ENCODE measurements at regions not wholly inside any gene's neighbourhood (a gene's known extent, or its start where the extent isn't known, plus 50 kb on each side); places are given as distances from the start of the nearest gene placed in this dataset.

DNA sequence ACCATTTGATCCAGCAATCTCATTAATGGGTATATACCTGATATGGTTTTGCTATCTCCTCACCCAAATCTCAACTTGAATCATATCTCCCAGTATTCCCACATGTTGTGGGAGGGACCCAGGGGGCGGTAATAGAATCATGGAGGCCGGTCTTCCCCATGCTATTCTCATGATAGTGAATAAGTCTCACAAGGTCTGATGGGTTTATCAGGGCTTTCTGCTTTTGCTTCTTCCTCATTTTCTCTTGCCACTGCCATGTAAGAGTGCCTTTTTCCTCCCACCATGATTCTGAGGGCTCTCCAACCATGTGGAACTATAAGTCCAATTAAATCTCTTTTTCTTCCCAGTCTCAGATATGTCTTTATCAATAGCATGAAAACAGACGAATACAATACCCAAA is 74.5 kb upstream of the APC start:
- no peak for DNase-seq

DNA sequence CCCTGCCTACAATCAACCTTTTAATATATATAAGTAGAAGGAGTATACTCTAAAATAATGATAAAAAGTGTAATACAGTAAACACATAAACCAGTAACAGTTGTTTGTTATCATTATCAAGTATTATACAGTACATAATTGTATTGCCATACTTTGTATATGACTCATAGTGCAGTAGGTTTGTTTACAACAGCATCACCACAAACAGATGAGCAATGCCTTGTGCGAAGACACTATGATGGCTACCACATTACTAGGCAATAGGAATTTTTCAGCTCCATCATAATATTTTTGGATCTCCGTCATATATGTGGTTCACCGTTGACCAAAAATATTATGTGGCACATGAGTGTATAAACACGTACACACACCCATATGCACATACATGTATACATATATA is 69.7 kb upstream of the APC start:
- no peak for DNase-seq

DNA sequence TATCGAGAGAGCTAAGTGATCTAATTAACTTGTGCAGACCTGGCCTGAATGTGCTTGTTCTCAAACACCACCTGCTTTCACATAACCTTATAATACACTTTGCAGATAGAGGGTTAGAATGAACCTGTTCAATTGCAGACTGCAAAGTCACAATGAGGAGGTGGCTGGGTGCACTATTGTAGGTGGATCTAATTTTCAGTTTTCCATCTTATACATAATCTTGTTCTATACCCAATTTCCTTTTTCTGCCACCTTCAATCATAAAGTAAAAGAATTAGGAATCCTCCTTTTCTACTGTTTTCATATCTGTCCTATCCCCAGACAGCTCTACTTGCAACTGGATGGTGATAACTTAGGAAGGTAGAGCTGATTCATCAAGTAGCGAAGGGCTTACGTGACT is 68.8 kb upstream of the APC start:
- no peak for DNase-seq

DNA sequence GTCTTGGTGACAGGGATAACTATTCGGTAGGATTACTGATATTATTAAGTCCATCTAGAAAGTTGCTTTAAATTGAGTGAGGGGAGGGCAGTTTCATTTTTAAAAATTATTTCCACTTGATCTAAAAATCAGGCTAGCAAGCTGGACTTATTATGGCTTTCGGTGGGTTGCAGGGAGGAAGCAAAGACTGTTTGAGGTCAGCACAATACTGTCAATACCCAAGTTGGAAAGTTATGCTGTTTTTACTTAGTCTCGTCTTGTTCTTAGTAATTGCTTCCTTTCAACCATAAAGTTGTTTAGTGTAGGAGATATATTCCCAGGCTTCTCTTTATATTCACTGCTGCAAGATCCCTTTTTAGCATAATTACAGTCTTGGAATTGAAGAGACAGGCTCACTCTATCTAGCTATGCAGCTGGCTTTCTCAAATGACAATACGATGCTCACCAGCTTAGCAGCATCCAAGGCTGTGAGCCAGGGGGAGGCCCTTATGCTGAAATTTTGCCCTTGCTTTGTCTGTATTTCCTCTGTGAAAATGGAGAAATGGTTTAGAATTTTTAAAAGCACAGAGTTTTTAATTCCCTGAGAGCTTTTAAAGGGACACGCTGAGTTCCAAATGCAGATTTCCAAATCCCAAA is 68.2 kb upstream of the APC start:
- no peak for DNase-seq

DNA sequence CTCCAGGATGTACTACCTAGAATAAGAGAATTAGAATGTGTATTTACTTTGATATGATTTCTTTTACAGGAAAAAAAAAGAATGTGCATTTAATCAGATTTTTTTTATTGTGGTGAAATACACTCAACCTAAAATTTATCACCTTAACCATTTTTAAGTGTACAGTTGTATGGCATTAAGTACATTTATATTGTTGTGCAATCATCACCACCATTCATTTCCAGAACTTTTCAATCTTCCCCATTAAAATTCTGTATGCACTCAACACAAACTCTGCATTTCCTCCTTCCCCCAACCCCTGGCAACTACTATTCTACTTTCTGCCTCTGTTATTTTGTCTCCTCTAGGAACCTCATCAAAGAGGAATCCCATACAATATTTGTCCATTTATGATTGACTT is 66.0 kb upstream of the APC start:
- no peak for DNase-seq

DNA sequence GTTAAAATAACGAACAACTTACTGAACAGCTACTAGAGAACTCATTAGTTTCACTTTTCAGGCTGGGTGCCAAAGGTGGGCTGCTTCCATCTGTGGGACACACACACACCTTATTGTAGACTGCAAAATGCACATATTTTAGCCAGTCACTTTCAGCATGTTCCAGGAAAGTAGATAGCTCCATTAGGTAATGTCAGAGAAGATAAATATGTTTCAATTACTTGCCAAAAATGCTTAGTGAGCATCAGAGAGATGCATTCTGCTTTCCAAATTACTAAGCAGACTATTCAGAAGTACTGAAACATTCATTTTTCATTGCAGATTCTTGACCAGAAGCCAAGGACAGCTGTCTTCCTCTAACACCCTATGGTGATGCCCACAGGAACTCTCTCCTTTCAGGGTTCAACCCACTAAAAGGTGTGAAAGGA is 56.2 kb upstream of the APC start:
- no peak for DNase-seq

DNA sequence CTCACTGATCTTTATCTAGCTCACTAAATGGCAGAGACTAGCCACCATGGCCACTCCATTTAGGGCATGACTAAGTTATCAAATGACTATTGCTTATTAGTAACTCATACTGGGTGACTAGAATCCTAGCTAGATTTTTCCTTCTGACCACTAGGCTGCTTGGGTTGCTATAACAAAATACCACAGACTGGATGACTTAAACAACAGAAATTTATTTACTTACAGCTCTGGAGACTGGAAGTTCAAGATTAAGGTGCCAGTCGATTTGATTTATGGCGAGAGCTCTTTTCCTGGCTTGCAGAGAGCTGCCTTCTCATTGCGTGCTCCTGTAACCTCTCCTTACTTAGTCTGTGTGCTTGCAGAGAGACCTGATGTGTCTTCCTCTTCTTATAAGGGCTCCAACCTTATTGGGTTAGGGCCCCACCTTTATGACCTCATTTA is 55.0 kb upstream of the APC start:
- DNase-seq: no peak

DNA sequence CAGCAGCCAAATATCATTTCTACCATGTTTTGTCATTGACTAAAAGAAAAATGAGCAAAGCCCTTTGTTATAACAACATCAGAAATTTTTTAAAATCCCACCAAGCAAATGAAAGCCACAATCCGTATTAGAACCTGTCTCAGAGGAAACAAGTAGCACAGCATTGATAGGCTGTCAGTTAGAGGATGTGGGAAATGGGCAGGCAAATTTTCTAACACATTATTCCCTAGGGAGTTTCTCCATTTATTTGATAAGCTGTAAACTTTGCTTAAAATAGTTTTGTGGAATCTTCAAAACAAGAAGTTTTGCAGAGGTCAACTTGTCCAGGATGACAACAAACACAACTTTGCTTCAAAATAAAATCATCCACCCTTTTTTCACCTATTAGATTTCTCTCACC is 53.6 kb upstream of the APC start:
- no peak for DNase-seq

DNA sequence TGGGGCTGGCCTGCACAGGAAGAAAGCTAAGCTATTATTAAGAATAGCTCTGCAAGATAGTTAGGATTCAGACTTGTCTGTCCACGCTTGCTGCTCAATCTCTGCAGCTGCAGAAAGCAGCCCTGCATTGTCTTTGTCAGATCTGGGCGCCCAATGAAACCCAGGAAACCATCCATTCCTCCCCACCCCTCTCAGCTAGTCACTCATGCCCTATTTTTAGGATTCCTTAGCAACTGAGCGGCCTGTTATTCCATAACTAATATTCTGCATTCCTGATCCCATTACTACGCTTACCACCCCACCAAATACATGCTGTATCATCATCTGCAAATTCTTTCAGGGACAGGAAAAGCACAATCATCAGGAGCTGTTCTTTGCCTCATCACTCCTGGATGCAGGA is 52.9 kb upstream of the APC start:
- no peak for DNase-seq

DNA sequence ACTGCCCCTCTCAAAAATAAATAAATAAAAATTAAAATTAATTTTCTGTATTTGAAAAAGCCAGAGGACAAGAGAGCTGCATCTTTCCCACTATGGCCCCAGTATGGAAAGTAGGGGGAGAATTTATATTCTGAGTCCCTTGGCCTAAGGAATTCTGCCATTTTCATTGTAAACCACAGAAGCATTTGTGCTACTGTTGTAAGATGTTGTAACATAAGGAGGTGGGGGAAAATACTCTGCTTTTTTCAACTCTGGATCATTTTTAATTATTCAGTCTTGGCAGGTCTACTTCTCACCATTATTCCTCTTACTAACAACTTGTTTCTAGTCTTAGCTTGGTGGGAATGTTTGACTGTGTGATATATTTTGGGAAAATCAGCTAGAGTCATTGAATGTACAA is 52.3 kb upstream of the APC start:
- no peak for DNase-seq

DNA sequence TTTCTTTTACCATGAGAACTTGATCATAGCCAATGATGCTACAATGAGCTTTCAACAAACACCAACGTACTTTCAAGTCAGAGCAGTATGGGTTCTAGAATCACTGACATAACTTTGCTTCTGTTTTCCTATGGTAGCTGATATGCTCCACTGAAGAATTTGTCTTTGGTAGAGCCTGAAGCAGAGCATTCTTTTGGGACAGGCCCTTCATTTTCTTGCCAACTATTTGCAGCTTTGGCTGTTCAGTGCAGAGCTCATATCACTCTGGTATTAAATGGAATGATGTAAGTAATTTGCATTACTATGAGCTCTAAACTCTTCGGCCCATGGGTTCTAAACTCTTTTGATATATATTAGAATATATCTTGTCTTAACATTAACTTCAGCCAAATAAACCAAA is 51.8 kb upstream of the APC start:
- no peak for DNase-seq

DNA sequence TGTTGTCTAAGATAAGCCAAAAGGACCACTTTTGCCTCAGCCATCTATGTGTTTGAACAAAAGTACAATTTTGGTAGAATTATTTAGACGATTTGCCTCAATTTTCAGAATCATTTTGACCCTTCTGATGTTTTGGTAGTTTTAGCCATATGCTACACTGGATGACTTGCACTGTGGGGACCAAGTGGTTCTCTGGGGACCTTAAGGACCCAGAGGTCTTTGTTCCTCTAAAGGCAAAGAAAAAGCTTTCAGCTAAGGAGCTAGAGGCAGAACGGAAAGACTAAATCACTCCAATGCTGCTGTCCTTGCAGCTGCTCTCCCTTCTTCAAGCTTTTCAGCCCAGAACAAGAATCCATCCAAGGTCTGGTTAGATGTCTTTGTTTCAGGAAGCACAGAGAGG is 51.0 kb upstream of the APC start:
- no peak for DNase-seq

DNA sequence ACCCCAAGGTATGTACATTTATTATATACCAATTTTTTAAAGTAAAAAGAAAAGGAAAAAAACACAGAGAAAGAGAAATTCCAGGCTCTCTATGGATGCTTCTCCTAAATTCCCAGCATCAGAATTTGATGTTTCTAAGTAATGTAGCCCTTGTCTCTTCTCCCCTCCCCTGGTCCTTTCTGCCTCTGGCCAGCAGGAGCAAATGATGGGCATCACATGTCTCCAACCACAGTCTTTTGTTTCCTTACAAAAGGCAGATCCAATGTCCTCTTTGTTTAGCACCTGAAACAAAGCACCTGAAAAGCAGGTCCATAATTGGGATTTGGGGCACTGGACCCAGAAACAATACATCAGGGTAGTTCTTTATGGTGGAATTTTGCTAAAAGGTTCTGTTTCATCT is 50.4 kb upstream of the APC start:
- no peak for DNase-seq

Measured in hematopoietic multipotent progenitor cell treated with erythropoietin and hydrocortisone succinate and interleukin-3 and kit ligand, for 8 days (in vitro differentiated cells).